ENCODE measurements at regions not wholly inside any gene's neighbourhood (a gene's known extent, or its start where the extent isn't known, plus 50 kb on each side); places are given as distances from the start of the nearest gene placed in this dataset.

- Histone ChIP-seq H3K9me3 (replicated peaks; ENCODE audit: control insufficient read depth, low read depth, low read length) (no peaks in the 10 kb centered on the region), H3K4me1 (ENCODE audit: control insufficient read depth, insufficient read depth, low read length) (peaks cover 9% of the 10 kb centered on the region), H3K27ac (ENCODE audit: low read length) (no peak overlapping the region), H3K27me3 (ENCODE audit: control insufficient read depth, insufficient read depth, low read length) (no peaks in the 10 kb centered on the region), H3K36me3 (ENCODE audit: control insufficient read depth, insufficient read depth, low read length) (no peaks in the 10 kb centered on the region), H3K4me3 (ENCODE audit: low read length) (no peak overlapping the region)
- DNase-seq: no peak
- 60% methylated on average over 1 of the region's 4 CpGs for WGBS (ENCODE audit: insufficient coverage)
Measured at GRCh38 chr15:38046257-38047051, 112.0 kb downstream of the TMCO5A start.

- no peaks in the 10 kb centered on the region for H3K27me3 ChIP-seq (ENCODE audit: control insufficient read depth, insufficient read depth, low read length)
- H3K27ac ChIP-seq (ENCODE audit: low read length): no peak overlapping the region
- H3K4me1 ChIP-seq (ENCODE audit: control insufficient read depth, insufficient read depth, low read length): peaks cover 3% of the 10 kb centered on the region
- 94% methylated on average over 2 of the region's 3 CpGs for WGBS (ENCODE audit: insufficient coverage)
- H3K4me3 ChIP-seq (ENCODE audit: low read length): no peak overlapping the region
- no peaks in the 10 kb centered on the region for H3K36me3 ChIP-seq (ENCODE audit: control insufficient read depth, insufficient read depth, low read length)
- no peak for DNase-seq
- H3K9me3 ChIP-seq (replicated peaks; ENCODE audit: control insufficient read depth, low read depth, low read length): no peaks in the 10 kb centered on the region
Measured at GRCh38 chr15:38048001-38048455, 113.6 kb downstream of the TMCO5A start.

- Histone ChIP-seq H3K36me3 (ENCODE audit: control insufficient read depth, insufficient read depth, low read length) (no peaks in the 10 kb centered on the region), H3K4me3 (ENCODE audit: low read length) (no peak overlapping the region), H3K27me3 (ENCODE audit: control insufficient read depth, insufficient read depth, low read length) (no peaks in the 10 kb centered on the region), H3K9me3 (replicated peaks; ENCODE audit: control insufficient read depth, low read depth, low read length) (no peaks in the 10 kb centered on the region), H3K27ac (ENCODE audit: low read length) (no peak overlapping the region), H3K4me1 (ENCODE audit: control insufficient read depth, insufficient read depth, low read length) (no peaks in the 10 kb centered on the region)
- WGBS (ENCODE audit: insufficient coverage): no CpG with 5 or more reads among the region's 4 CpGs
- no peak for DNase-seq
Measured at GRCh38 chr15:38049891-38050290, 115.5 kb downstream of the TMCO5A start.

- H3K27ac ChIP-seq (ENCODE audit: low read length): no peak overlapping the region
- no peak for DNase-seq
- 52% methylated on average over 2 of the region's 4 CpGs for WGBS (ENCODE audit: insufficient coverage)
Measured at GRCh38 chr15:38050529-38051448, 116.3 kb downstream of the TMCO5A start.

GRCh38 chr15:38053205-38053604, 118.8 kb downstream of the TMCO5A start:
- no peak overlapping the region for H3K27ac ChIP-seq (ENCODE audit: low read length)
- DNase-seq: no peak
- no peaks in the 10 kb centered on the region for H3K36me3 ChIP-seq (ENCODE audit: control insufficient read depth, insufficient read depth, low read length)
- no peaks in the 10 kb centered on the region for H3K27me3 ChIP-seq (ENCODE audit: control insufficient read depth, insufficient read depth, low read length)
- no peaks in the 10 kb centered on the region for H3K4me1 ChIP-seq (ENCODE audit: control insufficient read depth, insufficient read depth, low read length)
- no CpG with 5 or more reads among the region's 2 CpGs for whole genome bisulfite sequencing (ENCODE audit: insufficient coverage)
- H3K4me3 ChIP-seq (ENCODE audit: low read length): no peak overlapping the region
- H3K9me3 ChIP-seq (replicated peaks; ENCODE audit: control insufficient read depth, low read depth, low read length): no peaks in the 10 kb centered on the region

More at GRCh38 chr15:38050529-38051448, 116.3 kb downstream of the TMCO5A start:
- H3K36me3 ChIP-seq (ENCODE audit: control insufficient read depth, insufficient read depth, low read length): no peaks in the 10 kb centered on the region
- no peaks in the 10 kb centered on the region for H3K27me3 ChIP-seq (ENCODE audit: control insufficient read depth, insufficient read depth, low read length)
- no peak overlapping the region for H3K4me3 ChIP-seq (ENCODE audit: low read length)
- no peaks in the 10 kb centered on the region for H3K9me3 ChIP-seq (replicated peaks; ENCODE audit: control insufficient read depth, low read depth, low read length)
- no peaks in the 10 kb centered on the region for H3K4me1 ChIP-seq (ENCODE audit: control insufficient read depth, insufficient read depth, low read length)

GRCh38 chr15:38053776-38054175, 119.3 kb downstream of the TMCO5A start:
- no peak for DNase-seq
- WGBS (ENCODE audit: insufficient coverage): no CpG with 5 or more reads among the region's 3 CpGs
- Histone ChIP-seq H3K27me3 (ENCODE audit: control insufficient read depth, insufficient read depth, low read length) (no peaks in the 10 kb centered on the region), H3K4me3 (ENCODE audit: low read length) (no peak overlapping the region), H3K4me1 (ENCODE audit: control insufficient read depth, insufficient read depth, low read length) (no peaks in the 10 kb centered on the region), H3K27ac (ENCODE audit: low read length) (no peak overlapping the region), H3K9me3 (replicated peaks; ENCODE audit: control insufficient read depth, low read depth, low read length) (no peaks in the 10 kb centered on the region), H3K36me3 (ENCODE audit: control insufficient read depth, insufficient read depth, low read length) (no peaks in the 10 kb centered on the region)

- H3K36me3 ChIP-seq (ENCODE audit: control insufficient read depth, insufficient read depth, low read length): no peaks in the 10 kb centered on the region
- H3K27me3 ChIP-seq (ENCODE audit: control insufficient read depth, insufficient read depth, low read length): no peaks in the 10 kb centered on the region
- no peak overlapping the region for H3K27ac ChIP-seq (ENCODE audit: low read length)
- H3K4me3 ChIP-seq (ENCODE audit: low read length): no peak overlapping the region
- DNase-seq: no peak
- H3K4me1 ChIP-seq (ENCODE audit: control insufficient read depth, insufficient read depth, low read length): no peaks in the 10 kb centered on the region
- no peaks in the 10 kb centered on the region for H3K9me3 ChIP-seq (replicated peaks; ENCODE audit: control insufficient read depth, low read depth, low read length)
Measured at GRCh38 chr15:38054488-38054887, 120.0 kb downstream of the TMCO5A start.

- no peak for DNase-seq
- Histone ChIP-seq H3K27ac (ENCODE audit: low read length) (no peak overlapping the region), H3K36me3 (ENCODE audit: control insufficient read depth, insufficient read depth, low read length) (no peaks in the 10 kb centered on the region), H3K4me3 (ENCODE audit: low read length) (no peak overlapping the region), H3K27me3 (ENCODE audit: control insufficient read depth, insufficient read depth, low read length) (no peaks in the 10 kb centered on the region), H3K4me1 (ENCODE audit: control insufficient read depth, insufficient read depth, low read length) (peaks cover 2% of the 10 kb centered on the region), H3K9me3 (replicated peaks; ENCODE audit: control insufficient read depth, low read depth, low read length) (no peaks in the 10 kb centered on the region)
- 64% methylated on average over 5 of the region's 11 CpGs for WGBS (ENCODE audit: insufficient coverage)
Measured at GRCh38 chr15:38058596-38059075, 124.2 kb downstream of the TMCO5A start.

- Histone ChIP-seq H3K4me1 (ENCODE audit: control insufficient read depth, insufficient read depth, low read length) (peaks cover 2% of the 10 kb centered on the region), H3K36me3 (ENCODE audit: control insufficient read depth, insufficient read depth, low read length) (no peaks in the 10 kb centered on the region), H3K9me3 (replicated peaks; ENCODE audit: control insufficient read depth, low read depth, low read length) (no peaks in the 10 kb centered on the region), H3K4me3 (ENCODE audit: low read length) (no peak overlapping the region), H3K27ac (ENCODE audit: low read length) (no peak overlapping the region), H3K27me3 (ENCODE audit: control insufficient read depth, insufficient read depth, low read length) (no peaks in the 10 kb centered on the region)
- no CpG with 5 or more reads among the region's 1 CpG for WGBS (ENCODE audit: insufficient coverage)
- DNase-seq: no peak
Measured at GRCh38 chr15:38059665-38060064, 125.2 kb downstream of the TMCO5A start.

Measured in muscle of leg (tissue), 3 donors.